Spleen (tissue), 7 donors: ENCODE measurements at regions not wholly inside any gene's neighbourhood (a gene's known extent, or its start where the extent isn't known, plus 50 kb on each side); places are given as distances from the start of the nearest gene placed in this dataset.

ENCODE experiments used
- POLR2A ChIP-seq, 3 donors: fragments of 450-650 bp; IDR thresholded peaks; one replicate each; pipeline ENCODE4 v1.5.1; 2017; ENCODE audit warnings: antibody characterized with exemption in 3 of 3, mild to moderate bottlenecking in 1 of 3
- TF ChIP-seq, protein P1 (sequence below), 11 experiments: fragments of 200-600 bp in 7 of 11; fragments of 450-650 bp in 4 of 11; sonication (generic) in 4 of 11; IDR thresholded peaks in 8 of 11; conservative IDR thresholded peaks in 3 of 11; 1 replicate in 7 of 11; 2 replicates in 4 of 11; pipeline versions ENCODE4 v1.4.0 to v1.8.0; 2016 to 2021; ENCODE audit warnings: antibody characterized with exemption in 11 of 11, inconsistent platforms in 4 of 11, mild to moderate bottlenecking in 1 of 11
- donor health status: DM: no; HTN: no; CAD: no; lungs with moderate emphysema.
- donor health status: DM: no; HTN: no; CAD: no.
- donor health status: DM: no; HTN: no; CAD: no.

DNA sequence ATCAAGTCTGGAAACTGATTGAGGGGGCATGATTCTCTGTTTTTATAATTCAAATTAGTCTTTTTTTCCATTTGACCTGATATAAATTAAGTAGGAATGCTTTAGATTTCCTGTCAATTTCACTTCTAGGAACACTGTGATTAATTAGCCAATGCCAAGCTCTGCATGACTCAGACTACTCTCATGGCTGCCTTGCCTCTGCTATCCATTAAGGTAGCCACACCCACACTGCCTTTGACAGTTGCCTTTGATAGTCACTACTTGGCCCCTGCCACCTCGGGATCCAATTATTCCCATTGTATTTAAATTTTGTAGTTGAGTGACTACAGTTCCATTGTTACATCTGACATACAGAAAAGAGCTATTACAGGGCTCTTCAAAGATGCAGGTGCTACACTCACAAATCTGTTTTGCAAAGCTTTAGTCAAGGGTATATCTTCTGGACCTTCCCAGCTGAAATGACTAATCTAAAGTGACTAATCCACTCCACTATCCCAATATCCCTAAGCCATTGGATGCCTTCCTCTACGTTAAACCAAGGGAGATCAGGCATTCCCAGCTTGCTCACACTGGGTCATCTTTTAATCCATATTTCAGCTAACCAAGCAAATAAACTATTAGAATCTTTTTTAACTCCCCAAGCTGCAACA is 1193.1 kb upstream of the MIR17HG start:
- TF ChIP-seq, protein P1, sequence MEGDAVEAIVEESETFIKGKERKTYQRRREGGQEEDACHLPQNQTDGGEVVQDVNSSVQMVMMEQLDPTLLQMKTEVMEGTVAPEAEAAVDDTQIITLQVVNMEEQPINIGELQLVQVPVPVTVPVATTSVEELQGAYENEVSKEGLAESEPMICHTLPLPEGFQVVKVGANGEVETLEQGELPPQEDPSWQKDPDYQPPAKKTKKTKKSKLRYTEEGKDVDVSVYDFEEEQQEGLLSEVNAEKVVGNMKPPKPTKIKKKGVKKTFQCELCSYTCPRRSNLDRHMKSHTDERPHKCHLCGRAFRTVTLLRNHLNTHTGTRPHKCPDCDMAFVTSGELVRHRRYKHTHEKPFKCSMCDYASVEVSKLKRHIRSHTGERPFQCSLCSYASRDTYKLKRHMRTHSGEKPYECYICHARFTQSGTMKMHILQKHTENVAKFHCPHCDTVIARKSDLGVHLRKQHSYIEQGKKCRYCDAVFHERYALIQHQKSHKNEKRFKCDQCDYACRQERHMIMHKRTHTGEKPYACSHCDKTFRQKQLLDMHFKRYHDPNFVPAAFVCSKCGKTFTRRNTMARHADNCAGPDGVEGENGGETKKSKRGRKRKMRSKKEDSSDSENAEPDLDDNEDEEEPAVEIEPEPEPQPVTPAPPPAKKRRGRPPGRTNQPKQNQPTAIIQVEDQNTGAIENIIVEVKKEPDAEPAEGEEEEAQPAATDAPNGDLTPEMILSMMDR (IDR thresholded peaks at IDR 0.05 in 8 of 11, conservative IDR thresholded peaks at IDR 0.05 in 3 of 11) = no peak
- no peak for TF ChIP-seq POLR2A (IDR thresholded peaks at IDR 0.05)
